Lower lobe of right lung (tissue), 2 donors: ENCODE measurements at regions not wholly inside any gene's neighbourhood (a gene's known extent, or its start where the extent isn't known, plus 50 kb on each side); places are given as distances from the start of the nearest gene placed in this dataset.

ENCODE experiments used
- ATAC-seq, 2 donors: fragments of 200-7000 bp; cut with Tn5 transposase; one replicate each; pipeline ENCODE4 v1.9.1; 2020 to 2022; ENCODE audit warnings: mild to moderate bottlenecking in 2 of 2, moderate library complexity in 2 of 2
- DNase-seq: peaks from one replicate; pipeline ENCODE4 v3.0.0-alpha.2; 2020
- H3K27ac ChIP-seq: fragments of 200-600 bp; one replicate; pipeline ENCODE4 v1.8.0; 2022
- H3K27me3 ChIP-seq: fragments of 200-600 bp; one replicate; pipeline ENCODE4 v1.8.0; 2022; ENCODE audit warnings: low read depth
- H3K36me3 ChIP-seq: fragments of 200-600 bp; one replicate; pipeline ENCODE4 v1.8.0; 2022; ENCODE audit warnings: mild to moderate bottlenecking
- H3K4me1 ChIP-seq: fragments of 200-600 bp; one replicate; pipeline ENCODE4 v1.8.0; 2022
- H3K4me3 ChIP-seq: fragments of 200-600 bp; one replicate; pipeline ENCODE4 v1.8.0; 2022; ENCODE audit warnings: mild to moderate bottlenecking
- H3K9me3 ChIP-seq: fragments of 200-600 bp; one replicate; pipeline ENCODE4 v1.8.0; 2022
- CTCF ChIP-seq: fragments of 200-600 bp; IDR thresholded peaks from one replicate; pipeline ENCODE4 v1.8.0; 2022; ENCODE audit warnings: antibody characterized with exemption, mild to moderate bottlenecking
- intact Hi-C: fragments of 100-400 bp; cut with DNase I; formaldehyde crosslinking; loops from one replicate; pipeline ENCODE4 v1.11.0; 2022
- donor health status: DM: no; HTN: yes; CAD: no; lungs with severe emphysema.

GRCh38 chr17:62322313-62322712 lies 58.0 kb upstream of the EFCAB3 start:
- Histone ChIP-seq H3K9me3 (no peaks in the 10 kb centered on the region), H3K4me1 (no peaks in the 10 kb centered on the region), H3K27ac (no peak overlapping the region), H3K4me3 (no peak overlapping the region), H3K36me3 (no peaks in the 10 kb centered on the region), H3K27me3 (no peaks in the 10 kb centered on the region)
- no peak for DNase-seq
- ATAC-seq, result no peak
- TF ChIP-seq CTCF, result no peak
- intact Hi-C loops, result no loop called here

- Histone ChIP-seq H3K4me1 (no peaks in the 10 kb centered on the region), H3K27ac (no peak overlapping the region), H3K9me3 (no peaks in the 10 kb centered on the region), H3K27me3 (no peaks in the 10 kb centered on the region), H3K4me3 (no peak overlapping the region), H3K36me3 (no peaks in the 10 kb centered on the region)
- DNase-seq (no peak), ATAC-seq (no peak)
- intact Hi-C loops, result no loop called here
- no peak for TF ChIP-seq CTCF
These were observed 58.9 kb upstream of the EFCAB3 start for GRCh38 chr17:62321451-62321850.

GRCh38 chr17:62319846-62320245 lies 60.5 kb upstream of the EFCAB3 start:
- no peak for TF ChIP-seq CTCF
- ATAC-seq, result no peak
- DNase-seq, result no peak

GRCh38 chr17:62309396-62309795 lies 71.0 kb upstream of the EFCAB3 start:
- Histone ChIP-seq H3K27me3 (no peaks in the 10 kb centered on the region), H3K4me3 (no peak overlapping the region), H3K9me3 (peaks cover 2% of the 10 kb centered on the region), H3K4me1 (no peaks in the 10 kb centered on the region), H3K36me3 (no peaks in the 10 kb centered on the region), H3K27ac (no peak overlapping the region)
- TF ChIP-seq CTCF, result no peak
- ATAC-seq (no peak), DNase-seq (no peak)
- intact Hi-C loops, result no loop called here

More at GRCh38 chr17:62319846-62320245, 60.5 kb upstream of the EFCAB3 start:
- H3K9me3 ChIP-seq, result no peaks in the 10 kb centered on the region
- no peak overlapping the region for H3K4me3 ChIP-seq
- H3K4me1 ChIP-seq, result no peaks in the 10 kb centered on the region
- H3K36me3 ChIP-seq, result no peaks in the 10 kb centered on the region
- no peak overlapping the region for H3K27ac ChIP-seq
- intact Hi-C loops, result no loop called here
- no peaks in the 10 kb centered on the region for H3K27me3 ChIP-seq

- Histone ChIP-seq H3K27ac (no peak overlapping the region), H3K36me3 (no peaks in the 10 kb centered on the region), H3K4me1 (no peaks in the 10 kb centered on the region), H3K9me3 (peaks cover 2% of the 10 kb centered on the region), H3K27me3 (no peaks in the 10 kb centered on the region), H3K4me3 (no peak overlapping the region)
- TF ChIP-seq CTCF, result no peak
- intact Hi-C loops, result no loop called here
- ATAC-seq, result no peak
- no peak for DNase-seq
These were observed 73.2 kb upstream of the EFCAB3 start for GRCh38 chr17:62307196-62307595.

- no peaks in the 10 kb centered on the region for H3K9me3 ChIP-seq
- no peak overlapping the region for H3K4me3 ChIP-seq
- no peak for TF ChIP-seq CTCF
- H3K27ac ChIP-seq, result no peak overlapping the region
- no peaks in the 10 kb centered on the region for H3K27me3 ChIP-seq
- no peaks in the 10 kb centered on the region for H3K4me1 ChIP-seq
- H3K36me3 ChIP-seq, result no peaks in the 10 kb centered on the region
- DNase-seq, result no peak
- intact Hi-C loops, result no loop called here
- no peak for ATAC-seq
These were observed 76.9 kb upstream of the EFCAB3 start for GRCh38 chr17:62303476-62303875.
